AG08395 (cell line): ENCODE measurements at regions not wholly inside any gene's neighbourhood (a gene's known extent, or its start where the extent isn't known, plus 50 kb on each side); places are given as distances from the start of the nearest gene placed in this dataset.
"Not testable (repeated sequence)": the region's sequence is repeated elsewhere in the genome, so short reads cannot be mapped to it uniquely, and the experiment has no call there.

Source experiments
- DNase-seq: peaks from one replicate; pipeline ENCODE4 v3.0.0; 2012; ENCODE audit warnings: mixed read lengths, low spot score

DNA sequence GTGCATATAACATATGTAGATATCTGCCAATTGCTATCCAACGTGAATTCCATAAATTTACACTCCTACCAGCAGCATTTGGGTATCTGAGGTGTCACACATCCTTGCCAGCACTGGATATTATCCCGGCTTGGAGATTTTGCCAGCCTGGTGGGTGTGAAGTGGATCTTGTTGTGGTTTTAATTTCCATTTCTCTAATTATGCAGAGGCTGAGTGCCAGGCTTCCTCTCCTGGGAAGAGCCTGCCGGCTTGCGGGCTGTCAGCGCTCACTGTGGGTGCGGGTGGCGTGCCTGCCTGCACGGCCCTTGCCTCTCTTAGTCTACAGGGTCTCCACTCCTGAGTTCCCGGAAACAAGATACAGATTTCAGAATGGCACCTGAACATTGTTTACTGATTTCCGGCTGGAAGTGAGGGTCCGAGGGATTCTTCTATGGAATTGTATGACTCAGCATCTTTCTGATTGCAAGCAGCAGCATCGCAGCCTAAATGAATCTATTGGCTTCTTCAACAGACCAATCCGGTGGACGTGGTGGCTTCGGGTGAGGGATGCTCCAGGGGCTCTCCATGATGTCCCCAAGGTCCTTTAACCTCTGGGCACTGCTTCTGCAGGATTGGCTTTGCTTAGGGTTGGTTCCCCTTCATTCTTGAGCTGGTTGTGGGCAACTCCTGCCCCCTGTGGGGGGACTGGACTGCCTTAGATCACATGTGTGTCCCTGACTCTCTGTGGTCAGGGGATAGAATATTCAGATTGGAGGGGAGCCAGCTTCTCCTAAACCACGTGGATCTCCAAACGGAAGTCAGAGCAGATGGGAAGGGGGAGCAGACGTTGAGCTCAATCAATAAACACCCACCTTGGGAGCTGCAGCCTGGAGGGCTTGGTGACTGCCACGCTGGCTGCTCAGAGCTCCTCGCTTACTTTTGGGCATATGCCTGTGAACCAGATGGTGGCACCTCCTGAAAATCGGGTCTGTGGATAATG lies 58.0 kb upstream of the LRPAP1 start:
- not testable (repeated sequence) for DNase-seq

GRCh38 chr4:3589379-3589778 lies 57.2 kb upstream of the LRPAP1 start:
- not testable (repeated sequence) for DNase-seq

GRCh38 chr4:3588517-3589194 lies 56.4 kb upstream of the LRPAP1 start:
- not testable (repeated sequence) for DNase-seq

GRCh38 chr4:3586596-3586995 lies 54.4 kb upstream of the LRPAP1 start:
- not testable (repeated sequence) for DNase-seq

- not testable (repeated sequence) for DNase-seq
Observed at GRCh38 chr4:3585567-3585966, 53.3 kb upstream of the LRPAP1 start.

- no peak for DNase-seq
Observed at GRCh38 chr4:3582091-3582475, 49.9 kb upstream of the LRPAP1 start.
